Stomach smooth muscle (tissue), 2 donors: ENCODE measurements at regions not wholly inside any gene's neighbourhood (a gene's known extent, or its start where the extent isn't known, plus 50 kb on each side); places are given as distances from the start of the nearest gene placed in this dataset.
"Not testable (repeated sequence)": the region's sequence is repeated elsewhere in the genome, so short reads cannot be mapped to it uniquely, and the experiment has no call there.

Experiments used
- H3K27ac ChIP-seq: one replicate; pipeline ENCODE4 v1.7.0; 2013; ENCODE audit warnings: mild to moderate bottlenecking, low read length, inconsistent platforms
- H3K27me3 ChIP-seq, 2 donors: one replicate each; pipeline ENCODE4 v1.7.0; 2013; ENCODE audit warnings: low read length in 2 of 2; ENCODE audit not compliant: insufficient read depth in 2 of 2, control insufficient read depth in 1 of 2
- H3K36me3 ChIP-seq, 2 donors: one replicate each; pipeline ENCODE4 v1.7.0; 2013; ENCODE audit warnings: low read length in 2 of 2; ENCODE audit not compliant: control insufficient read depth in 2 of 2, insufficient read depth in 2 of 2
- H3K4me1 ChIP-seq: one replicate; pipeline ENCODE4 v1.7.0; 2013; ENCODE audit warnings: low read length; ENCODE audit not compliant: control insufficient read depth, insufficient read depth
- H3K4me3 ChIP-seq, 2 donors: one replicate each; pipeline ENCODE4 v1.7.0; 2013; ENCODE audit warnings: low read length in 2 of 2
- H3K9ac ChIP-seq, 2 donors: one replicate each; pipeline ENCODE4 v1.7.0; 2013; ENCODE audit warnings: low read length in 2 of 2, mild to moderate bottlenecking in 1 of 2
- H3K9me3 ChIP-seq, 2 donors: one replicate each; pipeline ENCODE4 v1.7.0; 2013; ENCODE audit warnings: low read length in 2 of 2; ENCODE audit not compliant: control insufficient read depth in 2 of 2
- donor health status: healthy.
- donor health status: Pancreatic carcinoma.

DNA sequence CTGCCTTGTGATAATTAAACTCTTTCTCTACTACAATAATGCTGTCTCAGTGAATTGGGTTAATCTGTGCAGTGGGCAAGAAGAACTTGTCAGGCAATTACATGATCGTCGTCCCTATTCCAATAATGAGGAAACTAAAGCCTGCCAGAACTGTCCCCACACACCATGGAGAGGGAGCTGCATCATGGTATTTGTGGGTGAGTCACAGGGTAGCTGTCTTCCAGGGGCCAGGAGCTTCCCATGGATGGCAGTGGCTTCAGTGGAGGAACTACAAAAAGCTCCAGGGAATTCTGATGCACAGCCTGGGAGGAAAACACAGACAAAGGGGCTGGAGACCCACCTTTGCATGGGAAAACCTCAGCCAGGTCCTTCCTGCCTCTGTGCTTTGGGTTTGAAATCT is 83.3 kb upstream of the C16orf82 start:
- no peaks in the 10 kb centered on the region for H3K27me3 ChIP-seq
- no peak overlapping the region for H3K27ac ChIP-seq
- no peaks in the 10 kb centered on the region for H3K4me1 ChIP-seq
- H3K9ac ChIP-seq = no peak overlapping the region
- H3K4me3 ChIP-seq = no peak overlapping the region
- peaks cover 0 to 4% of the 10 kb centered on the region in 2 donors for H3K9me3 ChIP-seq
- H3K36me3 ChIP-seq = no peaks in the 10 kb centered on the region

DNA sequence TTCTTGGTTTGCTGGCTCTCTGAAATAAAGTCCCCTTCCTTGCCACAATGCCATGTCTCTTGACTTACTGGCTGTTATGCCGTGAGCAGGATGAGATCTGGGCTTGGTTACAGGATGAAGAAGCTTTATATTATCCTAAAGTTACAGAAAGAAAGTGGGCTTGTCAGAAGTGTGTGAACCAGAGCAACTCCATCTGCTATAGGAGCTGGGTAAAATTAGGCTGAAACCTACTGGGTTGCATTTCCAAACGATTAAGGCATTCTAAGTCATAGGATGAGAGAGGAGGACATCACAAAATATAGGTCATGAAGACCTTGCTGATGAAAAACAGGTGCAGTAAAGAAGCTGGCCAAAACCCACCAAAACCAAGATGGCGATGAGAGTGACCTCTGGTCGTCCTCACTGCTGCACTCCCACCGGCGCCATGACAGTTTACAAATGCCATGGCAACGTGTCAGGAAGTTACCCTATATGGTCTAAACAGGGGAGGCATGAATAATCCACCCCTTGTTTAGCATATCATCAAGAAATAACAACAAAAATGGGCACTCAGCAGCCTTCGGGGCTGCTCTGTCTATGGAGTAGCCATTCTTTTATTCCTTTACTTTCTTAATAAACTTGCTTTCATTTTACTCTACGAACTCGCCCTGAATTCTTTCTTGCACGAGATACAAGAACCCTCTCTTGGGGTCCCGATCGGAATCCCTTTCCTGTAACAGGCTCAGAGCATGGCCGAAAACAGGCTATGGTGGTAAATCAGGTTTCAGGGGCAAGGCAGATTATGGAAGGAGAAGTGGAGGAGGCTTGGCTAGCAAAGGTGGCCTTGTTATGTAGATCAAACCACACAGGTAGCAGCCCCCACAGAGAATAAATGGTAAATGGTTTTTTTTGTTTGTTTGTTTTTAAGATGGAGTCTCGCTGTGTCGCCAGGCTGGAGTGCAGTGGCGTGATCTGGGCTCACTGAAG is 81.3 kb upstream of the C16orf82 start:
- no peak overlapping the region for H3K27ac ChIP-seq
- no peaks in the 10 kb centered on the region for H3K36me3 ChIP-seq
- no peaks in the 10 kb centered on the region for H3K27me3 ChIP-seq
- H3K4me3 ChIP-seq = no peak overlapping the region
- no peaks in the 10 kb centered on the region for H3K4me1 ChIP-seq
- H3K9ac ChIP-seq = no peak overlapping the region
- H3K9me3 ChIP-seq = peaks cover 0 to 4% of the 10 kb centered on the region in 2 donors

DNA sequence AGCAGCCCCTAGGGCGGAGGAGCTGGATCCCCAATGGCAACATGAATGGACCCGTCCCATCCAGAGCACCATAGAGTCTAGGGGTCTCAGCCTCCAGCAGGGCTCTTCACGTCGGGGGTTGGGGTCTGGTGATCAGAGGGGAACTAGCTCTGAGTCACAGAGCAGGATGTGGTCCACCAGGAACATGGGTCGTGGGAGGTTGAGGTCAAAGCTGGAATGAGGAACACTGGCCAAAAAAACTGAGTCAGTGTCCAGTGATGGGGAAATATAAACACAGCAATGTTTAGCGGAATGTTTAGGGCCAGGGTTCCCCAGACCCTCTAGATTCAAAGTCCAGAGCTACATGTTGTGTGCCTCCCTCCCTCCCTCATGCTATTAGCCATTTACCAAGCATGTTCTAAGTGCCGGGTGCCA is 79.1 kb upstream of the C16orf82 start:
- Histone ChIP-seq H3K27me3 (no peaks in the 10 kb centered on the region), H3K9me3 (peaks cover 0 to 2% of the 10 kb centered on the region in 2 donors), H3K9ac (no peak overlapping the region), H3K4me3 (no peak overlapping the region), H3K4me1 (no peaks in the 10 kb centered on the region), H3K36me3 (no peaks in the 10 kb centered on the region), H3K27ac (no peak overlapping the region)

DNA sequence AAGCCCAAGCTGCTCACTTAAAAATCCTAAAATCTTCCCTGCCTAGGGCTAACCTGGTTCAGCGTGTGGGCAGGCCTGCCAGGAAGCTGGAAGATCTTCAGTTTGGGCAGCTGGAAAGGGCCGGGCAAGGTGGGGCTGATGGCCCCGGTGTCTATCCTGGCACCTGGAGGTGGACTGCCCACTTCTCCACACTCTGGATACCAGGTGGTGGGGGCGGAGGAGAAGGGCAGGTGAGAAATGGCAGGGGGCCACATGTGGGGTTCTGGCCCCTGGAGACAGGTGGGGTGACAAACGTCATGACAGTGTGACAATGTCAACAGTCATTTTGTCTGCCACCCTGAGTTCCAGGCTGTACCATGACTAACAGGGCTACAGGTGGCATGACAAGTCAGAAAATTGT is 78.5 kb upstream of the C16orf82 start:
- Histone ChIP-seq H3K27me3 (no peaks in the 10 kb centered on the region), H3K4me3 (no peak overlapping the region), H3K36me3 (no peaks in the 10 kb centered on the region), H3K4me1 (no peaks in the 10 kb centered on the region), H3K27ac (no peak overlapping the region), H3K9ac (no peak overlapping the region), H3K9me3 (no peaks in the 10 kb centered on the region)

DNA sequence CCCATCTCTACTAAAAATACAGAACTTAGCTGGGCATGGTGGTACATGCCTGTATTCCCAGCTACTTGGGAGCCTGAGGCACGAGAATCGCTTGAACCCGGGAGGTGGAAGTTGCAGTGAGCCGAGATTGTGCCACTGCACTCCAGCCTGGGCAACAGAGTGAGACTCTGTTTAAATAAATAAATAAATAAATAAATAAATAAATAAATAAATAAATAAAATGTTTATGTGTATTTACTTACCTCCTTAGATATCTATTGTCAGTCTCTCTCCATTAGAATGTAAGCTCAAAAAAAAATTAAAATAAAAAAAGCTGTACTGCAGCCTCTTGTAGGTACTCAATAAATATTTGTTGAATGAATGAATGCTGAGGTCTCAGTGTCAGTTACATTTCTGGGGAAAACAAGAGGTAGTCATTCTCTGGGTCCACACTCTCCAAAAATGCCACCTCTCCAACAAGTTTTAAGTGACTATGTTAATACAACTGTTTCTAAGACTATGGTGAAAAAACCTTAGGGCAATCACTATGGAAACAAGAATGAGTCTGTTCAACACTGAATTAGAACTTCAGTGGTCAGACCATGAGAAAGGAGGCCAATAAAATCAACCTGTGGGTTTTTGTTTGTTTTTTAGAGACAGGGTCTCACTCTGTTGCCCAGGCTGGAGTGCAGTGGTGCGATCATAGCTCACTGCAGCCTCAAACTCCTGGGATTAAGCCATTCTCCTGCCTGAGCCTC is 76.2 kb upstream of the C16orf82 start:
- H3K27ac ChIP-seq, H3K4me1 ChIP-seq, H3K4me3 ChIP-seq, H3K27me3 ChIP-seq, H3K36me3 ChIP-seq, H3K9me3 ChIP-seq, H3K9ac ChIP-seq: not testable (repeated sequence)

DNA sequence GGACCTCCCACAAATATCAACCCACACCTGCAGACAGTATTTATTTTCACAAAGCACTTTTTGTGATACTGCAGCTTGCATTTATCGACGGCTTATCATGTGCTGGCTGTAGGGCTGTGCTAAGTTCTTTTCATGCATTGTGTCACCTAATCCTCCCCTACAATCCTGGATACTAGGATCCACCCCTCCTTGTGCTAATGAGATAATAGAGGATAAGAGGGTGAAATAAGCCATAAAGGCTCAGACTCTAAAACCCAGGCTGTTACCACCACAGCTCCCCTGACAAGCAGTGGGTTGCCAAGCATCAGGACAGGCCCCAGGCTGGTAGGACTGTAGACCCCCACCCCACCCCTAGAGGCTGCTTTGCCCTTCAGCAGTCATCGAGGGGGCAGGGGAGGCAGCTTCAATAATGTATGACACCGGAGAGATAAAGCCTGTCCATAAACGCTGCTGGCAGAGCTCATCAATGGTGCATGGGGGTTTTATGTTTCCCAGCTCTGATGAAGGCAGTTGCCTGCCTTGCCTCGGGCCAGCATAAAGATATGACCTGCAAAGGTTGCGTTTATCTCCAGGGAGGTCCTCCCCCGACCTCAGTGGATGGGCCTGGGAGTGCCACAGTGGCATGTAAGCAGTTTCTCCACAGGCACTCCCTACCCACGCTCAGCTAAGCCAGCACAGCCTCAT is 73.9 kb upstream of the C16orf82 start:
- Histone ChIP-seq H3K9ac (no peak overlapping the region), H3K27me3 (peaks cover 0 to 2% of the 10 kb centered on the region in 2 donors), H3K4me3 (no peak overlapping the region), H3K27ac (no peak overlapping the region), H3K36me3 (no peaks in the 10 kb centered on the region), H3K4me1 (no peaks in the 10 kb centered on the region), H3K9me3 (peaks cover 5 to 7% of the 10 kb centered on the region in 2 donors)

DNA sequence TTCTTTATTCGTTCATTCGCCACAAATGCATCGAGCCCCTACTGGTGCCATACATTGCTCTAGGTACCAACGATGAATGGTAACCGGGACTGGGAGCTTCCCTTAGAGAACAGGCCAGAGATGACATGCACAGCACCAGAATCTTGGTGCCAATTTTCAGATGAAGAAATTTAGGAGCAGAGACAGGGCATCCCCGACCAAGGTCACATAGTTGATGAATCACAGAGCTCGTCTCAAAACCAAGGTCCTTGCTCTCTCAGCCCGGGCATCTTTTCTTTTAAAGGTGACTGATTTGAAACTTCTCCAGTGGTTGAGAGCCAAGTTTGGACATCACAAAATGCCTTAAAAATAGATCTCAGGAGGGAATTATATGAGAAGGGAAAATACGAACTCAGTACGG is 73.2 kb upstream of the C16orf82 start:
- H3K27me3 ChIP-seq = peaks cover 0 to 2% of the 10 kb centered on the region in 2 donors
- H3K4me3 ChIP-seq = no peak overlapping the region
- no peak overlapping the region for H3K27ac ChIP-seq
- H3K9me3 ChIP-seq = peaks cover 5 to 7% of the 10 kb centered on the region in 2 donors
- H3K36me3 ChIP-seq = no peaks in the 10 kb centered on the region
- no peak overlapping the region for H3K9ac ChIP-seq
- H3K4me1 ChIP-seq = no peaks in the 10 kb centered on the region

DNA sequence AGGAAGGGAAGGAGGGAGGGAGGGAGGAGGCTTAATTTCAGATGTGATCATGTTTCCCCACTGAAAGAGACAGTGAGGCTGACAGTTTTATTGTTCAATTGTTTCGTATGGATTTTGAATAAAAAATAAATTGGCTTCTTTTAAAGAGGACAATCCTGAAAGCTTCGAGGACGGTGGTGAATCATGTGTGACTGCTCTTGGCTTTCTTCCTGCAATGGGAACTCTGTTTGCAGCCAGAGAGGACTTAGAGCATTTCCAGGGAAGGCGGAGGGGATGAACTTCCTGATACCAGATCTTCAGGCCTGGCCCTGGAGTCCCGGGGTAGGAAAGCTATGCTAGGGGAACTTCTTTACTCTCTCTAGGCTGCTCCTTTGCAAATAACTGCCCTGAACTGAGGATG is 72.8 kb upstream of the C16orf82 start:
- peaks cover 0 to 2% of the 10 kb centered on the region in 2 donors for H3K27me3 ChIP-seq
- no peak overlapping the region for H3K4me3 ChIP-seq
- H3K36me3 ChIP-seq = no peaks in the 10 kb centered on the region
- H3K9ac ChIP-seq = no peak overlapping the region
- peaks cover 5 to 7% of the 10 kb centered on the region in 2 donors for H3K9me3 ChIP-seq
- no peaks in the 10 kb centered on the region for H3K4me1 ChIP-seq
- H3K27ac ChIP-seq = no peak overlapping the region

DNA sequence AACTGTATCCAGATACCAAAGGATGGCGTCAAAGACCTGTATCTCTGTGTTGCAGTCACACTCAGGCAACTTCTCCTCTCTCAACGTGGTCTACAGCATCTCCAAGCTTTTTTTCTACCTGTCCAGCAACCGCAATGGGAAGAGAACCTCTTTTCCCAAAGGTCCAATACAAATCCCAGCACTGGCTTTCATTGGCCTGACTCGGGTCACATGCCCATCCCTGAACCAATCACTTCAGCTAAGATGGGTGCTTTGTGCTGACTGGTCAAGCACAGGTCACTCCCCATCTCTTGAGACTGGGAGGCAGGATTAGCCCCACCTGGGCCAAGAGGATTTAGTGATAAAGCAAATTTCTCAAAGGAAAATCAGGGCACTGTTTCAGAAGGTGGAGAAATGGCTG is 71.2 kb upstream of the C16orf82 start:
- peaks cover 0 to 2% of the 10 kb centered on the region in 2 donors for H3K27me3 ChIP-seq
- H3K9me3 ChIP-seq = peaks cover 5 to 7% of the 10 kb centered on the region in 2 donors
- no peak overlapping the region for H3K9ac ChIP-seq
- no peak overlapping the region for H3K4me3 ChIP-seq
- no peaks in the 10 kb centered on the region for H3K36me3 ChIP-seq
- H3K27ac ChIP-seq = no peak overlapping the region
- no peaks in the 10 kb centered on the region for H3K4me1 ChIP-seq

DNA sequence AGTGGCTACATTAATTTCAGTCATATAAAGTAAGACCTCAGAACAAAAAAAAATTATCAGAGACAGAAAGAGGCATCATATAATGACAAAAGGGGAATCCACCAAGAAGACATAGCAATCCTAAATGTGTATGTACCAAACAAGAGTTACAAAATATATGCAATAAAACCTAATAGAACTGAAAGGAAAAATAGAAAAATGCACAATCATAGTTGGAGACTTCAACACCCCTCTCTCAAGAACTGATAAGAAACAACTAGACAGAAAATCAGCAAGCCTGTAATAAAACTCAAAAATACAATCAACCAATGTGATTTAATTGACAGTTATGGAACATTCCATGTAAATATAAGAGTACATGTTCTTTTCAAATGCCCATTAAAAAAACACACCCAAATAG is 61.3 kb upstream of the C16orf82 start:
- Histone ChIP-seq H3K4me3 (no peak overlapping the region), H3K4me1 (no peaks in the 10 kb centered on the region), H3K36me3 (no peaks in the 10 kb centered on the region), H3K9me3 (no peaks in the 10 kb centered on the region), H3K27ac (no peak overlapping the region), H3K9ac (no peak overlapping the region), H3K27me3 (peaks cover 0 to 2% of the 10 kb centered on the region in 2 donors)
